Heart left ventricle (tissue), 13 donors: ENCODE measurements at regions not wholly inside any gene's neighbourhood (a gene's known extent, or its start where the extent isn't known, plus 50 kb on each side); places are given as distances from the start of the nearest gene placed in this dataset.

ENCODE experiments used
- POLR2A ChIP-seq, 2 donors: fragments of 450-650 bp; IDR thresholded peaks; one replicate each; pipeline ENCODE4 v1.6.1; 2017; ENCODE audit warnings: antibody characterized with exemption in 2 of 2, mild to moderate bottlenecking in 2 of 2, moderate library complexity in 2 of 2
- TF ChIP-seq, protein P1 (sequence below), 12 donors: fragments of 200-600 bp; sonication (generic) in 4 of 12; IDR thresholded peaks; one replicate each; pipeline versions ENCODE4 v1.5.0 to v1.8.0; 2018 to 2022; ENCODE audit warnings: antibody characterized with exemption in 12 of 12, mild to moderate bottlenecking in 5 of 12
- donor health status: ischemic (EF 13 %, LVEDD 7.1; RV severe dilation, severe dysfunction).
- donor health status: DM: no; HTN: yes; CAD: no.
- donor health status: DM: no; HTN: no; CAD: no.
- donor health status: ischemic (EF 25% LVEDD 6.9; RV normal size, moderate dysfunction).
- donor health status: ischemic (EF 25% LVEDD 5.7; RV mildly dilated, moderate dysfunction).
- donor health status: ischemic (EF 35%, LVEDD 5.7; RV mildly dilated, moderate dysfunction).
- donor health status: nonischemic (EF 11% LVEDD 7.7; RV severe dilation, severe dysfunction).
- donor health status: DM: yes; HTN: yes; CAD: no.
- donor health status: PGD.
- donor health status: ischemic (EF 29% LVEDD 5.4; RV normal size, mild dysfunction).
- donor health status: nonischemic (EF 23%, LVEDD 6.1; RV moderate dilation, normal function).

DNA sequence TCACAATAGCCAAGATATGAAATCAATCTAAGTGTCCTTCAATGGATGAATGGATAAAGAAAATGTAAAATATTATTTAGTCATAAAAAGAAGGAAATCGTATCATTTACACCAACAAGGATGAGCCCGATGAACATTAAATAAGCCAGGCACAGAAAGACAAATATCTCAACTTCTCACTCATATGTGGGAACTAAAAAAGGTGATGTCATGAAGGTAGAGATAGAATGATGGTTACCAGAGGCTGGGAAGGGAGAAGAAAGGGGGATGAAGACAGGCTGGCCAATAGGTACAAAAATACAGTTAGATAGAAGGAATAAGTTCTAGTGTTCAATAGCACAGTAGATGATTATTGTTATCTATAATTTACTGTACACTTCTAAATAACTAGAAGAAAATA lies 94.9 kb upstream of the RAP1B start:
- TF ChIP-seq, protein P1, sequence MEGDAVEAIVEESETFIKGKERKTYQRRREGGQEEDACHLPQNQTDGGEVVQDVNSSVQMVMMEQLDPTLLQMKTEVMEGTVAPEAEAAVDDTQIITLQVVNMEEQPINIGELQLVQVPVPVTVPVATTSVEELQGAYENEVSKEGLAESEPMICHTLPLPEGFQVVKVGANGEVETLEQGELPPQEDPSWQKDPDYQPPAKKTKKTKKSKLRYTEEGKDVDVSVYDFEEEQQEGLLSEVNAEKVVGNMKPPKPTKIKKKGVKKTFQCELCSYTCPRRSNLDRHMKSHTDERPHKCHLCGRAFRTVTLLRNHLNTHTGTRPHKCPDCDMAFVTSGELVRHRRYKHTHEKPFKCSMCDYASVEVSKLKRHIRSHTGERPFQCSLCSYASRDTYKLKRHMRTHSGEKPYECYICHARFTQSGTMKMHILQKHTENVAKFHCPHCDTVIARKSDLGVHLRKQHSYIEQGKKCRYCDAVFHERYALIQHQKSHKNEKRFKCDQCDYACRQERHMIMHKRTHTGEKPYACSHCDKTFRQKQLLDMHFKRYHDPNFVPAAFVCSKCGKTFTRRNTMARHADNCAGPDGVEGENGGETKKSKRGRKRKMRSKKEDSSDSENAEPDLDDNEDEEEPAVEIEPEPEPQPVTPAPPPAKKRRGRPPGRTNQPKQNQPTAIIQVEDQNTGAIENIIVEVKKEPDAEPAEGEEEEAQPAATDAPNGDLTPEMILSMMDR (IDR thresholded peaks at IDR 0.05) = no peak
- no peak for TF ChIP-seq POLR2A (IDR thresholded peaks at IDR 0.05)
